Trophoblast cell (in vitro differentiated cells and primary cell): ENCODE measurements at regions not wholly inside any gene's neighbourhood (a gene's known extent, or its start where the extent isn't known, plus 50 kb on each side); places are given as distances from the start of the nearest gene placed in this dataset.

Experiments
- DNase-seq, 2 donors: peaks; one replicate each; pipeline ENCODE4 v3.0.0-alpha.2; 2016
- H2AFZ ChIP-seq: 2 replicates; pipeline ENCODE4 v1.6.1; 2013; ENCODE audit warnings: low read length, moderate library complexity, mild to moderate bottlenecking; ENCODE audit not compliant: insufficient read depth, poor library complexity
- H2AK5ac ChIP-seq: 2 replicates; pipeline ENCODE4 v1.6.1; 2013; ENCODE audit warnings: mild to moderate bottlenecking, low read length
- H2BK120ac ChIP-seq: 2 replicates; pipeline ENCODE4 v1.6.1; 2013; ENCODE audit warnings: low read length, mild to moderate bottlenecking, moderate library complexity; ENCODE audit not compliant: insufficient read depth, poor library complexity
- H2BK12ac ChIP-seq: 2 replicates; pipeline ENCODE4 v1.6.1; 2013; ENCODE audit warnings: mild to moderate bottlenecking, low read length, moderate library complexity
- H2BK5ac ChIP-seq: 2 replicates; pipeline ENCODE4 v1.6.1; 2013; ENCODE audit warnings: low read length, low read depth, moderate library complexity, mild to moderate bottlenecking; ENCODE audit not compliant: poor library complexity
- H3K14ac ChIP-seq: 2 replicates; pipeline ENCODE4 v1.6.1; 2013; ENCODE audit warnings: mild to moderate bottlenecking, low read length
- H3K18ac ChIP-seq: 2 replicates; pipeline ENCODE4 v1.6.1; 2013; ENCODE audit warnings: mild to moderate bottlenecking, low read length
- H3K23ac ChIP-seq: 2 replicates; pipeline ENCODE4 v1.6.1; 2013; ENCODE audit warnings: low read length
- H3K27ac ChIP-seq: 2 replicates; pipeline ENCODE4 v1.5.1; 2013; ENCODE audit warnings: low read depth, mild to moderate bottlenecking, inconsistent platforms, low read length, moderate library complexity
- H3K27me3 ChIP-seq: 2 replicates; pipeline ENCODE4 v1.6.1; 2013; ENCODE audit warnings: inconsistent platforms, mild to moderate bottlenecking, low read length, moderate library complexity; ENCODE audit not compliant: insufficient read depth
- H3K36me3 ChIP-seq, 2 experiments: 1 replicate in 1 of 2; 2 replicates in 1 of 2; pipeline ENCODE4 v1.6.1; 2013; ENCODE audit warnings: low read length in 2 of 2, mild to moderate bottlenecking in 2 of 2, moderate library complexity in 1 of 2; ENCODE audit not compliant: insufficient read depth in 2 of 2, control insufficient read depth in 1 of 2
- H3K4ac ChIP-seq: 2 replicates; pipeline ENCODE4 v1.6.1; 2013; ENCODE audit warnings: low read depth, mild to moderate bottlenecking, low read length, moderate library complexity
- H3K4me1 ChIP-seq, 2 experiments: 1 replicate in 1 of 2; 2 replicates in 1 of 2; pipeline ENCODE4 v1.6.1; 2013; ENCODE audit warnings: low read length in 2 of 2, mild to moderate bottlenecking in 2 of 2, moderate library complexity in 1 of 2; ENCODE audit not compliant: insufficient read depth in 2 of 2, control insufficient read depth in 1 of 2
- H3K4me2 ChIP-seq: 2 replicates; pipeline ENCODE4 v1.6.1; 2013; ENCODE audit warnings: inconsistent platforms, mild to moderate bottlenecking, low read length, moderate library complexity
- H3K4me3 ChIP-seq: 2 replicates; pipeline ENCODE4 v1.5.1; 2013; ENCODE audit warnings: mild to moderate bottlenecking, low read depth, low read length, inconsistent platforms
- H3K79me1 ChIP-seq: one replicate; pipeline ENCODE4 v1.6.1; 2013; ENCODE audit warnings: low read length
- H3K79me2 ChIP-seq: 2 replicates; pipeline ENCODE4 v1.6.1; 2013; ENCODE audit warnings: low read length, mild to moderate bottlenecking; ENCODE audit not compliant: control insufficient read depth, insufficient read depth, poor library complexity
- H3K9ac ChIP-seq: 2 replicates; pipeline ENCODE4 v1.6.1; 2013; ENCODE audit warnings: mild to moderate bottlenecking, low read length
- H3K9me3 ChIP-seq: 2 replicates; pipeline ENCODE4 v1.6.1; 2013; ENCODE audit warnings: low read depth, mild to moderate bottlenecking, control low read depth, inconsistent platforms, low read length; ENCODE audit not compliant: insufficient read depth
- H4K12ac ChIP-seq: 2 replicates; pipeline ENCODE4 v1.6.1; 2013; ENCODE audit warnings: low read depth, mild to moderate bottlenecking, low read length, moderate library complexity
- H4K8ac ChIP-seq: 2 replicates; pipeline ENCODE4 v1.6.1; 2013; ENCODE audit warnings: low read depth, mild to moderate bottlenecking, low read length, moderate library complexity
- H4K91ac ChIP-seq: one replicate; pipeline ENCODE4 v1.6.1; 2013; ENCODE audit warnings: low read depth, mild to moderate bottlenecking, low read length, moderate library complexity
- WGBS: extraction: QIAGEN DNeasy Blood & Tissue Kit; methylation state at CpG from one replicate; pipeline ENCODE4 v1.1.7; 2013; ENCODE audit warnings: missing lambda C conversion rate; ENCODE audit not compliant: insufficient read length, insufficient coverage; ENCODE audit errors: extremely low coverage; 5-methylcytosine and 5-hydroxymethylcytosine counted together

GRCh38 chr2:12033494-12033893, 287.1 kb downstream of the LPIN1 start:
- Histone ChIP-seq H3K27ac (peak overlapping the region; percentile 59), H4K91ac (no peak overlapping the region), H3K79me1 (no peaks in the 10 kb centered on the region), H3K79me2 (no peaks in the 10 kb centered on the region), H4K12ac (no peak overlapping the region), H2AK5ac (no peak overlapping the region), H2BK120ac (no peak overlapping the region), H2AFZ (no peak overlapping the region), H3K4me1 (peaks cover 2 to 5% of the 10 kb centered on the region in 2 experiments), H3K18ac (no peak overlapping the region), H3K14ac (no peak overlapping the region), H3K23ac (no peak overlapping the region), H3K36me3 (no peaks in the 10 kb centered on the region), H2BK5ac (peak overlapping the region; percentile 9), H3K9me3 (no peaks in the 10 kb centered on the region), H4K8ac (no peak overlapping the region), H3K4me3 (no peak overlapping the region), H3K27me3 (no peaks in the 10 kb centered on the region), H3K9ac (no peak overlapping the region), H3K4ac (no peak overlapping the region), H3K4me2 (no peak overlapping the region), H2BK12ac (peak overlapping the region; percentile 53)
- DNase-seq = no peak
- no CpG with 5 or more reads among the region's 6 CpGs for WGBS

- no peak overlapping the region for H2AFZ ChIP-seq
- no peaks in the 10 kb centered on the region for H3K79me2 ChIP-seq
- H4K91ac ChIP-seq = no peak overlapping the region
- no peaks in the 10 kb centered on the region for H3K27me3 ChIP-seq
- DNase-seq = no peak
- H2BK5ac ChIP-seq = no peak overlapping the region
- no peak overlapping the region for H3K18ac ChIP-seq
- H2BK12ac ChIP-seq = no peak overlapping the region
- H3K27ac ChIP-seq = no peak overlapping the region
- WGBS = no CpG with 5 or more reads among the region's 8 CpGs
- no peak overlapping the region for H3K4me2 ChIP-seq
- H3K36me3 ChIP-seq = no peaks in the 10 kb centered on the region
- H3K79me1 ChIP-seq = no peaks in the 10 kb centered on the region
- H3K4ac ChIP-seq = no peak overlapping the region
- no peak overlapping the region for H3K9ac ChIP-seq
- H3K23ac ChIP-seq = no peak overlapping the region
- H4K8ac ChIP-seq = no peak overlapping the region
- H4K12ac ChIP-seq = no peak overlapping the region
- H2AK5ac ChIP-seq = no peak overlapping the region
- H3K9me3 ChIP-seq = peaks cover 2% of the 10 kb centered on the region
- no peak overlapping the region for H3K14ac ChIP-seq
- H3K4me1 ChIP-seq = peaks cover 2 to 5% of the 10 kb centered on the region in 2 experiments
- H3K4me3 ChIP-seq = no peak overlapping the region
- H2BK120ac ChIP-seq = no peak overlapping the region
Measured at GRCh38 chr2:12034382-12034781, 287.9 kb downstream of the LPIN1 start.

GRCh38 chr2:12035029-12035720, 288.7 kb downstream of the LPIN1 start:
- Histone ChIP-seq H3K14ac (no peak overlapping the region), H3K79me1 (no peaks in the 10 kb centered on the region), H3K4me2 (no peak overlapping the region), H2BK5ac (no peak overlapping the region), H4K8ac (no peak overlapping the region), H2BK120ac (no peak overlapping the region), H4K91ac (no peak overlapping the region), H3K4me3 (no peak overlapping the region), H3K27me3 (no peaks in the 10 kb centered on the region), H2AK5ac (no peak overlapping the region), H3K23ac (no peak overlapping the region), H3K4me1 (peaks cover 2 to 5% of the 10 kb centered on the region in 2 experiments), H3K4ac (no peak overlapping the region), H4K12ac (no peak overlapping the region), H3K79me2 (no peaks in the 10 kb centered on the region), H3K9ac (no peak overlapping the region), H2AFZ (no peak overlapping the region), H3K9me3 (peaks cover 5% of the 10 kb centered on the region), H2BK12ac (no peak overlapping the region), H3K18ac (no peak overlapping the region), H3K27ac (no peak overlapping the region), H3K36me3 (no peaks in the 10 kb centered on the region)
- no CpG with 5 or more reads among the region's 11 CpGs for WGBS
- DNase-seq = no peak

- no peak overlapping the region for H3K27ac ChIP-seq
- H2BK12ac ChIP-seq = no peak overlapping the region
- no peaks in the 10 kb centered on the region for H3K79me1 ChIP-seq
- no peak overlapping the region for H4K91ac ChIP-seq
- H2BK120ac ChIP-seq = no peak overlapping the region
- no peak overlapping the region for H4K8ac ChIP-seq
- H3K18ac ChIP-seq = no peak overlapping the region
- H2BK5ac ChIP-seq = no peak overlapping the region
- H3K14ac ChIP-seq = no peak overlapping the region
- H3K4ac ChIP-seq = no peak overlapping the region
- no peak overlapping the region for H2AK5ac ChIP-seq
- peaks cover 5% of the 10 kb centered on the region for H3K9me3 ChIP-seq
- no peaks in the 10 kb centered on the region for H3K36me3 ChIP-seq
- H3K4me3 ChIP-seq = no peak overlapping the region
- no peak overlapping the region for H3K4me2 ChIP-seq
- no peak overlapping the region for H2AFZ ChIP-seq
- no peak overlapping the region for H3K9ac ChIP-seq
- H3K23ac ChIP-seq = no peak overlapping the region
- H4K12ac ChIP-seq = no peak overlapping the region
- H3K27me3 ChIP-seq = no peaks in the 10 kb centered on the region
- H3K4me1 ChIP-seq = peaks cover 2 to 5% of the 10 kb centered on the region in 2 experiments
- no peak for DNase-seq
- no peaks in the 10 kb centered on the region for H3K79me2 ChIP-seq
- WGBS = no CpG with 5 or more reads among the region's 1 CpG
Measured at GRCh38 chr2:12035956-12036639, 289.7 kb downstream of the LPIN1 start.
